A673 (cell line): ENCODE measurements at regions not wholly inside any gene's neighbourhood (a gene's known extent, or its start where the extent isn't known, plus 50 kb on each side); places are given as distances from the start of the nearest gene placed in this dataset.

Experiments used
- CTCF ChIP-seq: fragments of 300-800, 200-600 bp; sonication (generic); conservative IDR thresholded peaks from 2 replicates; pipeline ENCODE4 v1.5.1; 2017; ENCODE audit warnings: low read depth, mild to moderate bottlenecking, antibody characterized with exemption, low read length, moderate library complexity, mixed read lengths
- EZH2 ChIP-seq: fragments of 200-600 bp; sonication (generic); IDR thresholded peaks from 2 replicates; pipeline ENCODE4 v1.6.1; 2017; ENCODE audit warnings: borderline replicate concordance, low read depth, mild to moderate bottlenecking, mixed read lengths, antibody characterized with exemption, low read length; ENCODE audit not compliant: poor library complexity, severe bottlenecking

DNA sequence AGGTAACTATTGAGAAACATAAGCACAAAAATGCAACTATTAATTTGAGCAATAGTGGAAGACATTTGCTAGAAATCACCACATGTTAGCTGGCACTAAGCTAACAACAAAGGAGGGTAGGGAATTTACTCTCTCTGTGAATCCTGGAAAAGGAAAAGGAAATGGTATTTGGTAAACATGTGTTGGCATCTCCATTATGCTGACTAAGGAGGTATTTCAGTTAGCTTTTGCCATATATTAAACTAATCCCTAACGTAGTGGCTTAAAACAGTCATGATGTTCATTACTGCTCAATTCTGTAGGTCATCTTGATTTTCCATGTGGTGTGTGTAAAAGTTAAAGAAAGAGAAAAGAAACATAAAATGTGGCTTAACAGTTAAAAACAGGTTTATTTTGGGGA, 1686.5 kb upstream of the PCDH7 start:
- TF ChIP-seq CTCF = no peak
- no peak for TF ChIP-seq EZH2
